ENCODE measurements at regions not wholly inside any gene's neighbourhood (a gene's known extent, or its start where the extent isn't known, plus 50 kb on each side); places are given as distances from the start of the nearest gene placed in this dataset.

DNA sequence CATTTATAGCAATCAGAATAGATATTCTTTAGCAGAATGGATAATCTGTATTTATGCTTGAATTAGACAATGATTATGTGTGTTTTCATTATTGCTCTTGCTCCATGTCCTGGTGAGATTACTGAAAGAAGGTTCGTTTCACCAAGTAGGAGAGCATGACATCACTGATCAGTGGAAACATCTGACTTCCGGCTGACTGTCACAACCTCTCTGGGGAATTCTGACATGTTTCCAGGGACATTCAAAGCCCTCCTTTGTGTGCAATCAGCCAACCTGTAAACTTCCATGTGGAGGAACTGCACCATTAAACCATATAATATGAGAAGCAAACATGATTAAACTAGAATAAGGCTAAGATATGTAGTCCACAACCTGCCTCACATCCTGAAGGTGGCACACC, 424.8 kb upstream of the ADGRL4 start:
- Histone ChIP-seq H3K36me3 (ENCODE audit: insufficient read depth, low read length) (no peaks in the 10 kb centered on the region), H3F3A (ENCODE audit: insufficient read depth, low read length, poor library complexity, severe bottlenecking) (no peaks in the 10 kb centered on the region), H4K20me1 (ENCODE audit: insufficient read depth) (no peaks in the 10 kb centered on the region), H3K27me3 (ENCODE audit: insufficient read depth, low read depth, low read length) (no peaks in the 10 kb centered on the region), H3K79me2 (replicated peaks; ENCODE audit: insufficient read depth, low read length) (no peaks in the 10 kb centered on the region), H3K9ac (ENCODE audit: low read length) (no peak overlapping the region), H2AFZ (ENCODE audit: low read depth, low read length) (no peak overlapping the region), H3K4me3 (ENCODE audit: low read length) (no peak overlapping the region), H3K9me3 (ENCODE audit: low read length) (no peaks in the 10 kb centered on the region), H3K9me2 (ENCODE audit: insufficient read depth, low read length) (no peaks in the 10 kb centered on the region), H3K27ac (ENCODE audit: low read length) (no peak overlapping the region), H3K4me2 (ENCODE audit: low read length) (no peak overlapping the region)
- TF ChIP-seq EP300 (conservative IDR thresholded peaks at IDR 0.05; ENCODE audit: poor library complexity, severe bottlenecking): no peak
- no peak for TF ChIP-seq TAF1 (IDR thresholded peaks at IDR 0.05; ENCODE audit: low read depth)
- no peak for TF ChIP-seq SMC3 (conservative IDR thresholded peaks at IDR 0.05; ENCODE audit: poor library complexity)
- no peak for TF ChIP-seq POLR2AphosphoS5 (IDR thresholded peaks at IDR 0.05)
- no peak for TF ChIP-seq EZH2 (IDR thresholded peaks at IDR 0.05; ENCODE audit: borderline replicate concordance, insufficient read depth, low read length, poor library complexity, severe bottlenecking)
- TF ChIP-seq RAD21 (conservative IDR thresholded peaks at IDR 0.05): no peak
- no peak for TF ChIP-seq REST (IDR thresholded peaks at IDR 0.05; ENCODE audit: borderline replicate concordance)
- TF ChIP-seq, protein P1, sequence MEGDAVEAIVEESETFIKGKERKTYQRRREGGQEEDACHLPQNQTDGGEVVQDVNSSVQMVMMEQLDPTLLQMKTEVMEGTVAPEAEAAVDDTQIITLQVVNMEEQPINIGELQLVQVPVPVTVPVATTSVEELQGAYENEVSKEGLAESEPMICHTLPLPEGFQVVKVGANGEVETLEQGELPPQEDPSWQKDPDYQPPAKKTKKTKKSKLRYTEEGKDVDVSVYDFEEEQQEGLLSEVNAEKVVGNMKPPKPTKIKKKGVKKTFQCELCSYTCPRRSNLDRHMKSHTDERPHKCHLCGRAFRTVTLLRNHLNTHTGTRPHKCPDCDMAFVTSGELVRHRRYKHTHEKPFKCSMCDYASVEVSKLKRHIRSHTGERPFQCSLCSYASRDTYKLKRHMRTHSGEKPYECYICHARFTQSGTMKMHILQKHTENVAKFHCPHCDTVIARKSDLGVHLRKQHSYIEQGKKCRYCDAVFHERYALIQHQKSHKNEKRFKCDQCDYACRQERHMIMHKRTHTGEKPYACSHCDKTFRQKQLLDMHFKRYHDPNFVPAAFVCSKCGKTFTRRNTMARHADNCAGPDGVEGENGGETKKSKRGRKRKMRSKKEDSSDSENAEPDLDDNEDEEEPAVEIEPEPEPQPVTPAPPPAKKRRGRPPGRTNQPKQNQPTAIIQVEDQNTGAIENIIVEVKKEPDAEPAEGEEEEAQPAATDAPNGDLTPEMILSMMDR (IDR thresholded peaks at IDR 0.05; ENCODE audit: poor library complexity, severe bottlenecking): no peak
- no peak for TF ChIP-seq MXI1 (conservative IDR thresholded peaks at IDR 0.05; ENCODE audit: poor library complexity, severe bottlenecking)

DNA sequence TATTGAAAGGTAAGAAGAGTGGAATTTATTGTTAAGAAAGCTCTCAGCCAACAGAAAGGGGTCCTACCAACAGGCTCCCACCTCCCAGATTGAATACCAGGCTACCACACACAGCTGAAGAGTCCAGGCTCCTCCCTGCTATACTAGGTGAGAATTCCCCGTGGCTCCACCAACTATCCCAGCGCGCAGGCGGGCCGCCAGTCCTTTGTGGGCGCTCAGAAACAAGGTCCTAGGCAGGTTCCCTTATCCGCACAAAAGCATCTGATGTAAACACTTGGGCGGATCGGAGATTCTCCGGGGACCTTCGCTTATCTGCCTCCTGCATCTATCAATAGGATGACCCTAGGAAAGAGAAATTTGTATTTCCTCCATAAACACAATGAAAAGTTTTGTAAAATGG, 423.9 kb upstream of the ADGRL4 start:
- Histone ChIP-seq H3K4me2 (ENCODE audit: low read length) (no peak overlapping the region), H3K27me3 (ENCODE audit: insufficient read depth, low read depth, low read length) (no peaks in the 10 kb centered on the region), H3K27ac (ENCODE audit: low read length) (no peak overlapping the region), H3K9ac (ENCODE audit: low read length) (no peak overlapping the region), H3K9me3 (ENCODE audit: low read length) (no peaks in the 10 kb centered on the region), H3K79me2 (replicated peaks; ENCODE audit: insufficient read depth, low read length) (no peaks in the 10 kb centered on the region), H4K20me1 (ENCODE audit: insufficient read depth) (no peaks in the 10 kb centered on the region), H2AFZ (ENCODE audit: low read depth, low read length) (no peak overlapping the region), H3K9me2 (ENCODE audit: insufficient read depth, low read length) (no peaks in the 10 kb centered on the region), H3K4me3 (ENCODE audit: low read length) (no peak overlapping the region), H3F3A (ENCODE audit: insufficient read depth, low read length, poor library complexity, severe bottlenecking) (no peaks in the 10 kb centered on the region), H3K36me3 (ENCODE audit: insufficient read depth, low read length) (no peaks in the 10 kb centered on the region)
- TF ChIP-seq, protein P1 (IDR thresholded peaks at IDR 0.05; ENCODE audit: poor library complexity, severe bottlenecking): no peak
- TF ChIP-seq POLR2AphosphoS5 (IDR thresholded peaks at IDR 0.05) (no peak), EP300 (conservative IDR thresholded peaks at IDR 0.05; ENCODE audit: poor library complexity, severe bottlenecking) (no peak), MXI1 (conservative IDR thresholded peaks at IDR 0.05; ENCODE audit: poor library complexity, severe bottlenecking) (no peak), EZH2 (IDR thresholded peaks at IDR 0.05; ENCODE audit: borderline replicate concordance, insufficient read depth, low read length, poor library complexity, severe bottlenecking) (no peak), REST (IDR thresholded peaks at IDR 0.05; ENCODE audit: borderline replicate concordance) (no peak), RAD21 (conservative IDR thresholded peaks at IDR 0.05) (no peak), TAF1 (IDR thresholded peaks at IDR 0.05; ENCODE audit: low read depth) (no peak), SMC3 (conservative IDR thresholded peaks at IDR 0.05; ENCODE audit: poor library complexity) (no peak)

All from neural cell (in vitro differentiated cells).